ENCODE measurements at regions not wholly inside any gene's neighbourhood (a gene's known extent, or its start where the extent isn't known, plus 50 kb on each side); places are given as distances from the start of the nearest gene placed in this dataset.
"Not testable (repeated sequence)": the region's sequence is repeated elsewhere in the genome, so short reads cannot be mapped to it uniquely, and the experiment has no call there.

DNA sequence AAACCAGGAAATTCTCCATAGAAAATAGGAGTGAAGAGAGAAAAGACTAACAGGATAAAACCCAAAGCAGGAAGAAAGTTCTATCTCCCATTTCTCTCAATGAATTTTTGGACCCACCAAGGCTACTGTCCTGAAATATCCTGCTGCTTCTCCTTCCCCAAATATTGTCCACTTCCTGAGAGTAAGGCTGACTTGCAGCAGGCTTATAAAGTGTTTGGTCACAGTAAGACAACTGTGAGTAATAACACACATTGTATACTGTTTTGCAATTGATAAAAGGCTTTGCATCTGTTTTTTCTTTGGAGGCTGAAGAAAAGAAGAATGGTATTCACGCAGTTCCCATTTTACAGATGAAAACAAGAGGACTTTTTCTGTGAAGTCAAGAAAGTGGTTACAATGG is 52.8 kb downstream of the FOXD4L6 start:
- not testable (repeated sequence) for DNase-seq (ENCODE audit: low read depth in 1 of 2, low spot score in 1 of 2)

DNA sequence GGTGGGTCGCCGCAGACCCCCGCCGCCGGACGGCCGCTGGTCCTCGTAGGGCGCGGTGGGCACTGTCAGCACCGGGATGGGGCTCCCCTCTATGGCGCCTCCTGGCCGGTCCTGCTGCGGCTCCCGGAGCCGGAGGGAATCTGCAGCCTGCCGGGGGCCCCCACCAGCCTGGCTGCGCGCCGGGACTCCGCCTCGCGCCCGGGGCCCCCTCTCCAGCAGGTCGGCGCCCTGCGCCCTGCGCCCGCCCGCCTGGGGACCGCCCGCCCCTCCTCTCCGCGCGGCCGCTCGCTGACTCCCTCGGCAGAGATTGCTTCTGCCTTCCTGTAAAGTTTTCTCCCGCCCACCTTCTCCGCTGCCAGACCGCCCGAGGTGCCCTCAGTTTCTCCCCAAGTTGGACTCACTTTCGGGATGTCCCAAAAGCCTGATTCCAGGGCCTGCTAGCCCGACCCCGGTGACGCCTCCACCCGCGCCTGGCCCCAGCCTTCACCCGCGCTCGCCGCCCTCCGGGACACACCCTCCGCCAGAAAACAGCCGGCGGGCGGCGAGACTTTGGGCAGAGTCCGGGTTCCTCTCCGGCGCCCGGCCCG is 54.0 kb downstream of the FOXD4L6 start:
- DNase-seq (ENCODE audit: low read depth in 1 of 2, low spot score in 1 of 2), result not testable (repeated sequence)

DNA sequence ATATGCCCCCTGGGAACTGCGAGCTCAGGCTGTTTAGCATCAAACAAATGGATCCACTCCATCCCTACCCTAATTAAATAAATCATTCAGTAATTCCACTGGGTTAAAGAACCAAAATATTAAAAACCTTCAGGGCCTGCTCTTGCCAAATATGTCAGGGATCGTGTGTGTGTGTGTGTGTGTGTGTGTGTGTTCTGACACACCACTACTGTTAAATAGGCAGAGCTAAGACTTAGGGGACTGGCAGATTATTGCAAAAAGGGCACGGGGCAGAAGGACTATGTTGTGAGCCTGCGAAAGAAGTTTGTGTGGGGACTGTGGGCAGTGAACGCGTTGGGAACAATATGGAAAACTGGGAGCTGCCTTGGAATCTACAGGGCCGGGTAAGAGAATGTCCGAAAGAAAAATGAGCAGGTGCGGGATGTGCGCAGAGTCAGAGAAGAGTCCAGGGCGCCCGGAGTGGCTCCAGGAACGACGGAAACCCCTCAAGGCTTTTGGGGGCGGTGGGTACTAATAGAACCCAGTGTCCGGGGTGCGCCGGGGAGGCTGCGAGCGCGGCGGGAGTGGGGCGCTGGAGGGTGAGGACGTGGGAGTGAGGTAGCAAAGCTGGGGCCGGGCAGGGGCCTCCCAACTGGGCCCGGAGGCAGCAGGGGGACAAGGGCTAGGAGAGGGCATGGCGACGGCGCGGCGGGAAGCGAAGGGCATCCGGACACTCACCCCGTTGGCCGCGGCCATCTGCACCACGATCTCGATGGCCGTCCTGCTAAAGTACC is 54.8 kb downstream of the FOXD4L6 start:
- DNase-seq (ENCODE audit: low read depth in 1 of 2, low spot score in 1 of 2), result not testable (repeated sequence)

DNA sequence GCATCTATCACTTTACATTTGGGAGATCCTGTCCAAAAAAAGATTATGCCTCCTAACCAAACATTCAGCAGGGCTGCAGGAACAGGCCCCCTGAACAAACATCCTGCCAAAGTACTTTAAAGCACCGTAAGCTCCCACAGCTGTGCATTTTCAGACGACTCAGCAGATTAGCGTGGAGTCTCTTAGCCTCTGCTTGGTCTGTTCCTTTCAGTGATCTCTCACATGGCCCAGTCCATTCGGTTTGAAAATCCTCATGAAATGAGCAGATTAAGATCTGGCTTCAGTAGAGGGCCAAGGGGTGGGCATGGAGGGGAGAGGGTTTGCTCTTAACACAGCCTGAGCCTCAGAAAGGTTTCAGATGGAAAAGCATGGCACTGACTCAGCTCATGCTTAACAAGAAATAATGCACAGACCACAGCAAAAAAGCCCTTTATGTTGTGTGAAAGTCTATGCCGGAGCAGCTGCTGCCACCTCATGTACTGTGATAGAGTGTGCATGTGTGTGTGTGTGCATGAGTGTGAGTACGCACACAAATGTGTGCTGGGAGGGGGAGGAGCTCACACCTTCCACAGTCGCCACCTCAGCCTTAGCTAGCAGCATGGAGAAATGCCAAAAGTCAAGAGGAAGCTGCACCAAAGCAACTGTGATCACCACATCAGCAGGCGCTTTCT is 64.2 kb downstream of the FOXD4L6 start:
- not testable (repeated sequence) for DNase-seq (ENCODE audit: low read depth in 1 of 2, low spot score in 1 of 2)

DNA sequence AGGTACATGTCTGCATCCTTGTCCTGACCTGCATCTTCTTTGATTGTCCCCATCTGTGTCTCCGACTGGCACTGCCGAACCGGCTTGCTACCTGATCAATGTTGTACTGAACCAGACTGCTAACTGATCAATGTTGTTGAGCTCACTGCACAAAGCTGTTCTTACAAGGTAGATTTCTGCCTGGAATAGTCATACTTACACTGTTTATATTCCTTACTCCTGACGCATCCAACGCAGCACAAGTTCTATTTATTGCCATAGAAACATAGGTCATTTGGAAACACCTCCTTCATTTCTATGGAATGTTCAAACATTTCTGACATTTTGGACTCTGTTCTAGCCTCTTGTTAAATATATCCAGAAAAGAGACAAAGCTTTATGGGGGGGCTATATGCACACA is 65.2 kb downstream of the FOXD4L6 start:
- not testable (repeated sequence) for DNase-seq (ENCODE audit: low read depth in 1 of 2, low spot score in 1 of 2)

DNA sequence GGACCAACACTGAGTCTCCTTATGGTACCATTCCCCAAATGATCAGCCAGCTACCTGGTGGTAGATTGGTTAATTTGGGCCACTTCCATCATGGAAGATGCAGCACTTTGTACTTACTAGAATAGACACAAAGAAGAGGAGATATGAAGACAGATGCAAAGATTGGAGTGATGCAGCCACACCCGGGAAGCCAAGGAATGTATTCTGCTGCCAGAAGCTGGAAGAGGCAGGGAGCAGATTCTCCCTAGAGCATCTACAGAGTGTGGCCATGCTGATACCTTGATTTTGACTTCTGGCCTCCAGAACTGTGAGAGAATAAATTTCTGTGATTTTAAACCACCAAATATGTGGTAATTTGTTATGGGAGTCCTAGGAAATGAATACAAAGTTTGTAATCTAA is 68.9 kb downstream of the FOXD4L6 start:
- DNase-seq (ENCODE audit: low read depth in 1 of 2, low spot score in 1 of 2), result not testable (repeated sequence)

DNA sequence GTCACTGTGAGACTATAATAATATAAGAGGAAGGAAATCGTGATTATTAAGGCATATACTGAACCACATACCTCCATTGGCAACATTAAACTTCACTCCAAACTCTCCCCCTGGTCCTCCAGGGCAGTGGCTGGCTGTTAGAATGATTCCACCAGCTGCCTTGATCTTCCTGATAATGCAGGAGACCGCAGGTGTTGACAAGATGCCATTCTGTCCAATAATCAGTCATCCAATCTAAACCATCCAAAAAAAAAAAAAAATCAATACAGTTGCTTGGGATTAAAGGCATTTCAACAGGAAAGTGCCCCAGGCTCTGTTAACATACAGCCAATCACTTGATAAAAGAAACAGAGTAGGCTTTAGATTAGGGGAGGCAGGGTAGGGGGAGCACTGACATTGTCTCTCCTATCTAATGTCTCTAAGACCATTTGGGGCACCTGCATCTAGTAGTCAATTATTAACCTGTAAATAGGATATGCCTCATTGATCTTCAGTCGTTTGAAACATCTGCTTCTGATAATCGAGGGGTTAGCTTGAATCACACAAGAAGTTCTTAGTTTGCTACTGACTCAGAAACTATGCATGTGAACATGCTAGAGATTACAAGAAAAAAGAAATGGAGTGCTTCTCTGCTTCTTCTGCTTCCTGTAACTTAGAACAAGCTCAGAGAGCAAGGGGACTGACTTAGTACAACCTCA is 74.7 kb downstream of the FOXD4L6 start:
- not testable (repeated sequence) for DNase-seq (ENCODE audit: low read depth in 1 of 2, low spot score in 1 of 2)

DNA sequence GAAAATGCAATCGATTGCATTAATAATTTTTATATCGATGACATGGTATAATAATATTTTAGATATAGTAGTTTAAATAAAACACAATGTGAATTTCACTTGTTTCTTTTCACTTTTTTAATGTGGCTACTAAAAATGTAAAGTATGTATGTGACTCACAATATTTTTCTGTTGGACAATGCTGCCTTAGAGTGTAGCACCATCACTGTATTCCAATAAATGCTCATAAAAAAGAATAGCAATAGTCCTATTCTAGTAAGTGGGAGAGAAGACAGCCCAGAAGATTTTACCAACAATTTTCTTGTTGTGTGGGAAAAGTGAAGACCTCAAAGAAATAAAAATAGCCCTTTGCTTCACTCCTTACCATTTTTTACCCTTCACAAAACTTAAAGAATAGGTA is 79.8 kb downstream of the FOXD4L6 start:
- DNase-seq (ENCODE audit: low read depth in 1 of 2, low spot score in 1 of 2), result not testable (repeated sequence)

DNA sequence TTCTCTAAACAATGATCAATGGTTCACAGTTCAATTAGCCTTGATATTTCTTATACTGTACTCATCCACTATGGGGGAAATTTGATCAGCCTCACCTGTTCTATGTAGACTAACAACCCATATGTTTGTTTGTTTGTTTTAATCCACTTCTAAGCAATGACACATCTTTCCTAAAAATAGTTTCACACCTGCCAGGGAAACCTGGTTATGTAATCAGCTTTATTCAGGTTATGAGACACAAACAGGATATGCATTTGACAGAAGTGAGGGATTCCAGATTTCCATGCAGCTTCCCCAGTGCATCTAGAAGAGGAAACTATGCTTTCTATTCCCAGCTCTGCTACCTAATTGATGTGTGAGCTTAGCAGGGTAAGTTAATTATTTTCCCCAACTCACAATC is 80.7 kb downstream of the FOXD4L6 start:
- DNase-seq (ENCODE audit: low read depth in 1 of 2, low spot score in 1 of 2), result not testable (repeated sequence)

DNA sequence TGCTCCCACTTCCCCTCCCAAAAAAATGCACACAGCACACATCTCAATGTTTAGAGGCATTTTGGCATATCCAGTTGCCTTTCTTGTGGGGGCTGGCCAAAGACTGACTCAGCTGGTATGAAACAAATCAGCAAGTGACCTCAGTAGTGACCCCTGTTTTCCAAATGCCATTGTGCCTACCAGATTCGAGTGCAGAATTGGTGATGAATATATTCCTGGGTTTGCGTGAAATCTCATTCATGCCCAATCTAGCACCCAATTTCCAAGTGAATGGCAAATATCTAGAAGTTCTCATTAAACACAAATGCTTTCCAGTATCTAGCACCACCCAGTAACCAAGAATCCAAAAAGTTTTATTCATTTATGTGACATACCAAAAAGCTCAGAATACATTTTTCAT is 83.6 kb downstream of the FOXD4L6 start:
- not testable (repeated sequence) for DNase-seq (ENCODE audit: low read depth in 1 of 2, low spot score in 1 of 2)

DNA sequence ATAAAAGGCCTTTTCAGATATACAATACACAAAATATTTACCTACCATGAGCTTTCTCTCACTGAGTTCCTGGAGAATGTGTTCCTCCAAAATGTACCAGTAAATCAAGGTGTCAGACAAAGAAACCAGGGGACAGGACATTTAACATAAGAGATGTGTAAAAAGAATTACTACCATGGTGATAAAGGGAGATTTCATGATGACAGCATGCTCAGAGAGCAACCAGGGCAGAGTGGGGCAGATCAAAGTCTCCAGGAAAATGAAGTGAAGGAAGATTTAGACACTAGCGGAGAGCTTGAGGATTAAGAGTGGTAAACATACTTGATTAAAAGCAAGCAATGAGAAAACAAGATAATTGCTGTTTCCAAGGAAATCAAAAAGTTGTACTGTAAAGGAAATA is 85.0 kb downstream of the FOXD4L6 start:
- DNase-seq (ENCODE audit: low read depth in 1 of 2, low spot score in 1 of 2), result not testable (repeated sequence)

DNA sequence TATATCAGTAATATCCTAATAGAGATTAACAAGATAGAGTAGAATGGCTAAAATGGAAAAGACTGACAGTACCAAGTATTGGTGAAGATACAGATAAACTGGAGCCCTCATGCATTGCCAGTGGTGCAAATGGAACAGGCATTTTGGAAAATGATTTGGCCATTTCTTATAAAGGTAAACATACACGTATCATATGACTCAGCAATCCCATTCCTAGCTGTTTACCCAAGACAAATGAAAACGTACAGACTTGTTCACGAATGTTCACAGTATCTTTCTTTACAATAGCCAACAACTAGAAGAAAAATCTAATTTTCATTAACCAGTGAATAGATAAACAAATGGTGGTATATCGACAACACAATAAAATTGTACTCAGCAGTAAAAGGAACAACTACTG is 86.4 kb downstream of the FOXD4L6 start:
- not testable (repeated sequence) for DNase-seq (ENCODE audit: low read depth in 1 of 2, low spot score in 1 of 2)

DNA sequence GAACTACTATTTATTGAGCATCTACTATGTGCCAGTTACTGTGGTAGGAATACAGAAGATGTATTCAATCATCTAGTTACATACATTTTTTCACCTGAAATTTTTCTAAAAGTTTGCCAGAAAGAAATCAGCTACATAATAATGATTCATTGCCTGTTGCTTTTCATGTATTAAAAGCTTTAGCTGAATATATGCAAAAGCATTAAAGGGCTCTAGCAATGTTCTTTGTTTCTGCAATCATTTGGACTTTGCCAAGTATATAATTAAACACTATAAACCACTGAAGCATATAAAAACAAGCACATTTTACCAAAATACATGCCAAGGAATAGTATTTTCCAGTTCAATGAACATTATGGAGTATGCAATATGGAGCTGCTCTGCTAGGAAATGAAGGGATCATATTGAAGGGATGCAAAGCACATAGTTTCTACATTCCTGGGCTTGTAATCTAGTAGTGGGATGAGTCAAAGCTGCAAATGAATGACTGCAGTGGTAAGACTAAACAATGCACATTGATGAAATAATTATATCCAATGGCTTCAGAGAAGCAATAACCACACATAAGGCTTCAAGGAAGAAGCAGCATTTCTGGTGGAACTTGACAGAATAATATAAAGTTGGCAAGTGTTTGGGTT is 87.7 kb downstream of the FOXD4L6 start:
- DNase-seq (ENCODE audit: low read depth in 1 of 2, low spot score in 1 of 2), result not testable (repeated sequence)

DNA sequence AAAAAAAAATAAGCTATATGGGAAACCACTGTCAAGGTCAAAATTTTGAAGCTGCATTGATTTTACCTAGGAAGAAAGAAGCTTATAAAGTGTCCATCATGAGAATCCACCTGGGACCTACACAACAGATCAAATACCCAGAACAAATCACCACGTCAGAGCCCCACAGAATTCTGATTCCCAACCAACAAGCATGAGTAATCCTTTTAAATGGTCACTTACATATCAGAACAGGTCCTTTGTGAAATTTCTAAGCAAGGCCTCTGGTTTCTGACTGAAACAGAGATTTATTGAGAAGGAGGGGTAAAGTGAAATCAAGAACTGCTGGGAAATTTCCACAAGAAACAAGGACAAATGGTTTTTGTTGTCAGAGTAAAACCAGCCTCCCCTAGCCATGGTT is 93.2 kb downstream of the FOXD4L6 start:
- DNase-seq (ENCODE audit: low read depth in 1 of 2, low spot score in 1 of 2), result not testable (repeated sequence)

DNA sequence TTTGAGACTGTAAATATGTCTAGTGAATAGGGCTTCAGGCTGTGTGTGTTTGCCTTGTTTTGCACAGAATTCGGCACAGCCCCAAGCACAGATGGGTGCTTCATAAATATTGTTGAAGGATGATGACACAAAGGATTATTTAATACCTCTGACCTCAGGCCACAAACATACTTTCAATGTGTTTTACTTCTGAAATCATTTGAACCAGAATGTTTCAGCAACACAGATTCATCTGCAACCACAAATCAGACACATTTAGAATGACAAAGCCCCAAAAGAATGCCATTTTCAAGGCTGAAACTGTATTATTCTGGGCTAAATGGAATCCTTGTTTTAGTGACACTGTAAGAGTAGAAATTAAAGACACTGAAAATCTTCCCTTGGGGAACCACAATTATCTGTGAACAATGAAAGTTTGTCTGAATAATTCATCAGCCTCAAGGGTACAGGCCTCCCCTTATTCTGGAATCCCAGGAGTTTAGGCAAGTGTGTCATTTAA is 93.7 kb downstream of the FOXD4L6 start:
- DNase-seq (ENCODE audit: low read depth in 1 of 2, low spot score in 1 of 2), result not testable (repeated sequence)

DNA sequence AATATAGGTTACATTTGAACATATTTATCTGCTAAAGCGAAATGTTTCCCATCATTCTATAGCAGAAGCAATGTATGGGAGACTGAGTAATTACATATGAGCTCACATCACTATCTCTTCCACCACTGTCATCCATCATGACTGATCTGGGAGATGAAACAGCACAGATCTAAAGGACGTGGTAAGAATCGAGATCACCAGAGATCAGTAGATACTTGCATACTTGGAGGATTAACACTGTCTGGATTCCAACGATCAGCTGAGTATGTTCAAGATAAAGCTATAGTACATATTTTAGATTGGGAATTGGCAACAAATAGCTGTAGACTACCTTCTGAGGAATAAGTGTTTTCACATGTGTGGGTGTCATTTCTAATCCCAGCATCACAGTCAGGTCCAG is 94.6 kb downstream of the FOXD4L6 start:
- DNase-seq (ENCODE audit: low read depth in 1 of 2, low spot score in 1 of 2), result not testable (repeated sequence)

DNA sequence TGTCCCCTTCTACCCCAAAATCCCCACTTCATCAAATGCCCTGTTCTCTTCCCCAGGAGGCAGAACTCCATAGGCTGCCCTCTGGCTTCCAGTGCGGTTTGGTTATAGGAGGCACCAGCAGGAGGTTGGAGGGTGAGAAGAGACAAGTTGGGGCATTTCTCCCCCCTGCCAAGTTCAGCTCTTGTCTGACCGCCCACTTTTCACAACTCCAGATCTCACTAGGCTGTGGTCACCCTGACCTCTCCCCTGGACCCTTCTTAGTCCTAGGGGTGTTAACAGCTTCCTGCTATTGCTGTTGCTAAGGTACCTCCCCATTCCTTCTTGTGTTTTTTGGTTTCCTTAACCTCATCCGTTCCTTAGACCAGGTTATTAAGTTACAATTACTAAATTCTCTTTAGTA is 95.1 kb downstream of the FOXD4L6 start:
- not testable (repeated sequence) for DNase-seq (ENCODE audit: low read depth in 1 of 2, low spot score in 1 of 2)

DNA sequence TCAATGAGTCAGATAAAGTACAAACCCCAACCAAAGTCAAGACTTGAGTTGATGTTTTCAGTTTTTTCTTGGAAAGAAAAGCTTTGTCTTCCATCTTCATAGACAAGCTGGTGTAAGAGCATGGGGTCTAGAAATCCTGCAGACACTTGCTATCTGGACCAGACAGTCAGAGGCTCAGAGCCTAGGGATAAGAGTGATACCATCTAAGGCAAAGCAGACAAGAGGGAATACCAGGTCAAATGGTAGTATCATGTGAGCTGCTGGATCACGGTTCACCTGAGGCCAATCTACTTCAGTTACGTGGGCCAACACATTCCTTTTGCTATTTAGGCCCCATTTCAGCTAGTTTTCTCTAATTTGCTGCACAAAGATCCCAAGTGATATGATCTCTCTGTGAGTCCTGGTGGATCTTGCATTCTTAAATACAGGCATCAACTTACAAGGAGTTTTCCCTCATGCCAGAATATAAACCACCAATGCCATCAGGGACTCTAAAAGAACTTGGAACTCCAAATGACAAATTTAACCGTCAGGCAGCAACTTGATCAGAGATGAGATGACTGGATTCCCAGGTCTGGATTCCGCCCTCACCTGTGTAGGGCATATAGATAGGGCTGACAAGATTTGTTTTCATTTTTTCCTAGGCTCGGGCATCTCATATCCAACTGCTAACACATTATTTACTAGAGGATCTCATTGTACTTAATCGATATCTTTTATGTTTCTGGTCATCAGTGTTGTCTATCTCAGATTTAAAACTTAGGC is 101.4 kb downstream of the FOXD4L6 start:
- not testable (repeated sequence) for DNase-seq (ENCODE audit: low read depth in 1 of 2, low spot score in 1 of 2)

DNA sequence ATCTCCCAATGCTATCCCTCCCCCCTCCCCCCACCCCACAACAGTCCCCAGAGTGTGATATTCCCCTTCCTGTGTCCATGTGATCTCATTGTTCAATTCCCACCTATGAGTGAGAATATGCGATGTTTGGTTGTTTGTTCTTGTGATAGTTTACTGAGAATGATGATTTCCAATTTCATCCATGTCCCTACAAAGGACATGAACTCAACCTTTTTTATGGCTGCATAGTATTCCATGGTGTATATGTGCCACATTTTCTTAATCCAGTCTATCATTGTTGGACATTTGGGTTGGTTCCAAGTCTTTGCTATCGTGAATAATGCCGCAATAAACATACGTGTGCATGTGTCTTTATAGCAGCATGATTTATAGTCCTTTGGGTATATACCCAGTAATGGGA is 106.1 kb downstream of the FOXD4L6 start:
- not testable (repeated sequence) for DNase-seq (ENCODE audit: low read depth in 1 of 2, low spot score in 1 of 2)
